ENCODE measurements at regions not wholly inside any gene's neighbourhood (a gene's known extent, or its start where the extent isn't known, plus 50 kb on each side); places are given as distances from the start of the nearest gene placed in this dataset.
"Not testable (repeated sequence)": the region's sequence is repeated elsewhere in the genome, so short reads cannot be mapped to it uniquely, and the experiment has no call there.

DNA sequence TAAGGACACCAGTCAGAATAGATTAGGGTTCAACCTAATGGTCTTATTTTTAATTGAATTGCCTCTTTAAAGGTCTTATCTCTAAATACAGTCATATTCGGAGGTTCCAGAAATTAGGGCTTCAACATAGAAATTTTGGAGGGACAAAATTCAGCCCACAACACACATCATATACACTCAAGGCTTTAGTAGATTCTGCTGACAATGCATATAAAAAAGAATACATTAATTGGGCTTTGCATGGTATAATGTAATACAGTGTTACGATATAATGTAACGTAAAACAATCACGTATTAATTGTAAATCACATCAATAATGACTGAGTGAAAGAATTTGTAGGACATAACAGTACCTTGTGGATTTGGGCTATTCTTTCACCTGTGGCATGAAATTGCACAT lies 787.8 kb downstream of the STIM2 start:
- H3K27me3 ChIP-seq = no peaks in the 10 kb centered on the region
- no peak for DNase-seq
- H3K9me3 ChIP-seq (replicated peaks) = no peaks in the 10 kb centered on the region
- no peaks in the 10 kb centered on the region for H3K4me1 ChIP-seq
- H3K36me3 ChIP-seq = no peaks in the 10 kb centered on the region
- no peak overlapping the region for H3K27ac ChIP-seq
- no peak overlapping the region for H3K4me3 ChIP-seq

DNA sequence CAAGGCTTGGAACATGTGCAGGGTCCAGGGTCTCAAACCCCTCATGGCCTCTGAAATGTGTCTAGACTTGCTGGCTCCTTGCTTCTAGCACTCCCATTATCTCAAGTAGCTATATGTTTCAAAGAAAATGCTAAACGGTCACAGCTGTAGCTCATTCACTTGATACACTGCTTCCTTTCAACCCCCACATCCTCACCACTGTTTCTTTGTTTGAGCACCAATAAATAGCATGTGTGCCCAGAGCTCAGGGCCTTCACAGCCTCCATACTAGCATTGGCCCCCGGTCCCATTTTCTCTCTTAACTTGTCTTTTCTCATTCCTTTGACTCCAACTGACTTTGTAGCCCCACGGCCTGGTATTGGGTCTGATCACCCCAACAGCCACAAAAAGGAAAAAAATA lies 801.8 kb downstream of the STIM2 start:
- H3K36me3 ChIP-seq = no peaks in the 10 kb centered on the region
- no peaks in the 10 kb centered on the region for H3K27me3 ChIP-seq
- H3K27ac ChIP-seq = no peak overlapping the region
- H3K4me1 ChIP-seq = no peaks in the 10 kb centered on the region
- no peak overlapping the region for H3K4me3 ChIP-seq
- no peaks in the 10 kb centered on the region for H3K9me3 ChIP-seq (replicated peaks)
- peak in 1 of 2 experiments; percentile 6 for DNase-seq

DNA sequence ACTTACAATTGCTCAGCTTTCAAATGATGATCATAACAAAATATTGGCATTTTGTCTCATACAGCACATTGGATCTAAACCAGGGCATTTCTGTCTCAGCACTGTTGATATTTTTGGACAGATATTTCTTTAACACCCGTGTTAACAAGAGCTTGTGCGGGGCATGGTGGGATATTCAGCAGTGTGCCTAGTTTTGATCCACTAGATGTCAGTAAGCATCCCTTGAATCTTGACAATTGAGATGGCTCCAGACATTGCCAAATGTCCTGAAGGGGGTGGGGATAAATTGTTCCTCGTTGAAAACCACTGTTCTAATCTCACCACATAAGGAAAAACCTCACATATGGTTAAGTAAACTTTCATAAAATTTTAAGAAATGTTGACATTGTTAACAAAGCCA lies 806.3 kb downstream of the STIM2 start:
- no peaks in the 10 kb centered on the region for H3K36me3 ChIP-seq
- no peaks in the 10 kb centered on the region for H3K4me1 ChIP-seq
- H3K9me3 ChIP-seq (replicated peaks) = no peaks in the 10 kb centered on the region
- H3K27ac ChIP-seq = no peak overlapping the region
- DNase-seq = peak; percentile 16 to 57
- H3K27me3 ChIP-seq = no peaks in the 10 kb centered on the region
- H3K4me3 ChIP-seq = no peak overlapping the region

DNA sequence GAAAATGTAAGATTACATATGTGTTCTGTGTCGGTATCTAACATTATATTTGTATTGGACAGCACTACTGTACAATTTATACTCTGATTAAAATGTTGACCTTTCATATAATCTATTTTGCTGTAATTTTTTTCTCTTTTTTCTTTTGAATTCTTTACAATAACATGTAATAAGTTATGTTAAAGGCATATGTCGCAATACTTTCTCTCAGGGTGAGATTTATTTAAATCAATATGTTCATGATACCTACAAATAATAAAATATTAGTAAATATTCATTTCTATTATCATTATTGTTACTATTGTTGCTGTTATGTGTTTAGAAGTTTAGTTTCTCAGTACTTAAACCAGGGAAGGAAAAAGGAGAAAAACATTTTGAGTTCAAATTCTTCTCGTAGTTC lies 807.4 kb downstream of the STIM2 start:
- Histone ChIP-seq H3K4me1 (no peaks in the 10 kb centered on the region), H3K4me3 (no peak overlapping the region), H3K27me3 (no peaks in the 10 kb centered on the region)

DNA sequence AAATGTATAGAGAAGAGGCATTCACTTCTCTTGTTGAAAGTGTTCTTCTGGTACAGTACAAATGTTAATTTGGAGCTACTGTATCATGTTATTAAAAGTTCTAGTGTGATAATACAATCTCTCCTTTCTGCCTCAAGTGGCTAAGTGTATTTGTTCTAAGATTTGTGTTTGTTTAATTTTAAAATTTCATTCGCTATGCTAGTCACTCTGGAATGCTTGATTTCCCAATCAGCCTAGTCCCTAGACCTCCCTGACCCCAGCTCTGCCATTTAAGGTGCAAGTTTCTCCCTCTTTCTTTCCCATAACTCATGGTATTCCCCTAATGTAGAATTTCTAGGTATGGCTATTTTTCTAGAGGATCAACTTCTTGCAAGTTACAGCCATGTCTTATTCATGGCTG lies 817.4 kb downstream of the STIM2 start:
- no peaks in the 10 kb centered on the region for H3K9me3 ChIP-seq (replicated peaks)
- DNase-seq = no peak
- H3K36me3 ChIP-seq = no peaks in the 10 kb centered on the region
- no peaks in the 10 kb centered on the region for H3K27me3 ChIP-seq
- H3K4me3 ChIP-seq = no peak overlapping the region
- H3K4me1 ChIP-seq = no peaks in the 10 kb centered on the region
- no peak overlapping the region for H3K27ac ChIP-seq

More for the DNA sequence above, 807.4 kb downstream of the STIM2 start:
- Histone ChIP-seq H3K9me3 (replicated peaks) (no peaks in the 10 kb centered on the region), H3K36me3 (no peaks in the 10 kb centered on the region), H3K27ac (no peak overlapping the region)
- no peak for DNase-seq

DNA sequence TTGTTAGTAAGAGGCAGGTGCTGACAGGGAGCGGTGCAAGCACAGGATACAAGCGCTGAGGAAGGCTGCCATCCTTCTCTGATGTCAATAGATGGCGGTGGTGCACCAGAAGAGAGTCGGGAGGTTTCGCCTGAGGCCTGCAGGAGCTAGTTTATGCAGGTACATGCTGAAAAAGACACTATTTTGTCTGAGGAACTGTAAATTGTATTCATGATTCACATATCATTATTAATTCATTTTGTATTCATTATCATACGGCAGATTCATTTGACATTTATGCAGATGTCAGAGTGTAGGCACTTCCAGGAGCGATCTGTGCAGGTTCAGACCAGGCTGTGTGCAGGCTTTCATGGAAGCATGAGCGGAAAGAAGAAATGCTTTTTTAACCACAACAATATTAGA lies 824.0 kb downstream of the STIM2 start:
- peak; percentile 63 to 83 for DNase-seq
- Histone ChIP-seq H3K36me3 (no peaks in the 10 kb centered on the region), H3K4me1 (no peaks in the 10 kb centered on the region), H3K27ac (no peak overlapping the region), H3K27me3 (no peaks in the 10 kb centered on the region), H3K4me3 (no peak overlapping the region), H3K9me3 (replicated peaks) (no peaks in the 10 kb centered on the region)

DNA sequence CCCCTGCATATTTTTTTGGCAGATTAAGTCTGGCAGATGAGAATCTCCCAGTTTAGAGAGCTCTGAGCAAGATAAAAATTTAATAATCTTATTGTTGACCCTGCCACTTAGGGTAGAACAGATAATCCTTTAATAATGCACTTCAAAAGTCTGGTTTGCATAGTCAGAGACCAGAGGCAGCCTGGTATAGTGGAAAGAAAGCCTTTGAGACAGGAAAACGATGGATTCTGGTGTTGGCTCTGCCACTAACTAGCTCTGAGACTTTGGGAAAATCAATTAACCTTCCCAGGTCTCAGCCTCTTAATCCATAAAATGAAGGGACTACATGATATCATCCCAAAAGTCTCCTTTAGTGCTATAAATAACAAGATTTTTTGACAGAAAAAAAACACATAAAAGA lies 824.5 kb downstream of the STIM2 start:
- Histone ChIP-seq H3K4me3 (no peak overlapping the region), H3K4me1 (no peaks in the 10 kb centered on the region), H3K27me3 (no peaks in the 10 kb centered on the region), H3K36me3 (no peaks in the 10 kb centered on the region), H3K27ac (no peak overlapping the region), H3K9me3 (replicated peaks) (no peaks in the 10 kb centered on the region)
- no peak for DNase-seq

DNA sequence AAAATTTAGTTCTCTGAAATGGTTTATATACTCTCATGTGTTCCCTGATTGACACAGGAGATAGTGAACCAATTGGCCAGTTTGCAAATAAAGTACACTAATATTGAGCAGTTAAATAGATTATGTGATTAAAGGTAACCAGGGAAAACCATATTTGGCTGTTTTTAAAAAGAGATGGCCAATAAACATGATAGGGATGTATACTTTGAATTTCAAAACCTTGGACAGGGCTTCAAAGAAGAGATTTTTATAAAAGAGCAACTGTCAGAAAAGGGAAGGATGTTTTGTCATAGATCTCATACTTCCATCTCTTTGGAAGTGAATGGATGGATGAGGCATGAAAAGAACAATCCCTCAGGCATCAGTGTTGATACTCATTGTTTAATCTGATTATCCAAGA lies 825.3 kb downstream of the STIM2 start:
- Histone ChIP-seq H3K36me3 (no peaks in the 10 kb centered on the region), H3K27me3 (no peaks in the 10 kb centered on the region), H3K4me1 (no peaks in the 10 kb centered on the region), H3K27ac (no peak overlapping the region), H3K9me3 (replicated peaks) (no peaks in the 10 kb centered on the region), H3K4me3 (no peak overlapping the region)
- no peak for DNase-seq

DNA sequence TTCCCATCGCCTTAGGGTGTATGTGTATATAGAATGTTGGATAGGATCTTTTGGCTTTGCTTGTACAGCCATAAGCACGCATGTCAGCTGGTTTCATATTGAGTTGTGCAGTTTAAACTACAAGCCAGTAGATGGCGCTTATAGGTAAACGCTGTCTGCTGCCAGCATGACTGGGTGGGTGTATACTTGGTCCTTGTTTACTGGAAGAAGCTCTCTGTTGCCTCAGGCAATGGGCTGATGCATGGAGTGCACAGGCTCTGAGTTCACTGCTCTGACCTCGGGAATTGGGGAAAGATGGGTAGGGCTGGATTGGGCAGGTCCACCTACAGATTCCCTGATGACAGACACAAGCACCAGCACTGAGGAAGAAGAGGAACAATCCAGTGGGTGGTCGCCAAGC lies 831.5 kb downstream of the STIM2 start:
- H3K4me3 ChIP-seq = no peak overlapping the region
- no peaks in the 10 kb centered on the region for H3K27me3 ChIP-seq
- no peaks in the 10 kb centered on the region for H3K9me3 ChIP-seq (replicated peaks)
- no peaks in the 10 kb centered on the region for H3K4me1 ChIP-seq
- no peak overlapping the region for H3K27ac ChIP-seq
- DNase-seq = peak; percentile 67 to 80
- H3K36me3 ChIP-seq = no peaks in the 10 kb centered on the region

DNA sequence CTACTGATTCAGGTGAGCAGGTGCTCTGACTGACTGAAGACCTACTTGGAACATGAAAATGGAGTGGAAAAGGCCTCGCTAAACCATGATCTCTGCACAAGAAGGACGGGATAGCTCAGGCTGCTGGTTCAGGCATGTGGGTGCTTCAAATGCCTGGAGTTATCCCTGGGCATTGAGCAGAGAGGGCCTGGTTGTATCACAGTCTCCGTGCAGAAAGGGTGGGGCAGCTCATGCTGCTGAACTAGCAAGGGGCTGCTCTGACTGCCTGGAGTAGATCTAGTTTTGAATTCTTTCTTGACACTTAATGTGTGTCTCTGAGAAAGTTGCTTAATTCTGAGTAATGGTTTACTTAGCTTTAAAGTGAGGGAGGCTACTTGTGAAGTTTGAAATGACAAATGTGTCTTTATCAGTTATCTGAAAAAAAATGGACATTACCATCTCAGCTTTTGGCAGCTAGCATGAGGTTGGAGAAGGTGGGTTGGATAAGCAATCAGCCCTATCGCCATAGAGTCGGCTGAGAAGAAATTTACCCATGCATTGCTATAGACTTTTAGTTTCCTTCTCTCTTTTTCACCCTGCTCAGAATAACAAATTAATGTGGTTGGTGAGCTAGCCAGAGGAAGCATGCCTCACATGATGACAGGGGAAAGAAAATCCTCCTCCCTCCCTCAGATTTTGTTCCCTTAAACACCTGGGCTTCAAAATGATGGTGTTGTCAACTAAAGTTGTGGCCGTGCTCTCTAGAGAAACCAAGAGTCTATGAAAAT lies 832.4 kb downstream of the STIM2 start:
- no peak overlapping the region for H3K27ac ChIP-seq
- H3K27me3 ChIP-seq = no peaks in the 10 kb centered on the region
- no peak overlapping the region for H3K4me3 ChIP-seq
- no peaks in the 10 kb centered on the region for H3K4me1 ChIP-seq
- no peaks in the 10 kb centered on the region for H3K36me3 ChIP-seq
- DNase-seq = no peak
- no peaks in the 10 kb centered on the region for H3K9me3 ChIP-seq (replicated peaks)

DNA sequence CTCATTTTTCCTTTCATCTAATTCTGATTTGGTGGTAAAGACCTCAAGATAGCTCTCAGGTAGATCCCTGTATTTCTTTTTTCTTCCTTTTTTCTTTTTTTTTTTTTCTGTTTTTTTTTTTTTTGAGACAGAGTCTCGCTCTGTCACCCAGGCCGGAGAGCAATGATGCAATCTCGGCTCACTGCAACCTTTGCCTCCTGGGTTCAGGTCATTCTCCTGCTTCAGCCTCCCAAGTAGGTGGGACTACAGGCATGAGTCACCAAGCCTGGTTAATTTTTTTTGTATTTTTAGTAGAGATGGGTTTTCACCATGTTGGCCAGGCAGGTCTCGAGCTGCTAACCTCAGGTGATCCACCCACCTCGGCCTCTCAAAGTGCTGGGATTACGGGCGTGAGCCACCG lies 835.6 kb downstream of the STIM2 start:
- not testable (repeated sequence) for H3K4me3 ChIP-seq, DNase-seq, H3K36me3 ChIP-seq

DNA sequence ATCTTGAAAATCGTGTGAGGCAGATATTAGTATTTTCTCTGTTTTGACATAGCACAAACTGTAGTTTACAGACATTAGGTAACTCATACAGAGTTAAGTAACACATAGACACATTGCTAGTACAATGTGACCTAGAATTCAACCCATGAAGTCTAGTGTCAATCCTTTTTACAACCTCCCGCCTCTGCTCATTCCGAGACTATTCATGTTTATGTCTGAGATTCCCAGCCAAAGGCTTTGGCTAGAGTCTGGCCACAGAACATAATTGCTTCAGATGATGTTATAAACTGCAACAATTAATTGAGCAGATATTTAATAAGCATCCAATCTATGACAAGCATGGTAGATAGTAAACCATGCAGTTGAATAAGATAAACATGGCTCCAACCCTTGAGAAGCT lies 841.0 kb downstream of the STIM2 start:
- no peaks in the 10 kb centered on the region for H3K9me3 ChIP-seq (replicated peaks)
- H3K27ac ChIP-seq = no peak overlapping the region
- H3K36me3 ChIP-seq = no peaks in the 10 kb centered on the region
- no peak overlapping the region for H3K4me3 ChIP-seq
- no peaks in the 10 kb centered on the region for H3K27me3 ChIP-seq
- no peak for DNase-seq
- H3K4me1 ChIP-seq = no peaks in the 10 kb centered on the region

More for the DNA sequence above, 835.6 kb downstream of the STIM2 start:
- H3K27me3 ChIP-seq; H3K4me1 ChIP-seq; H3K9me3 ChIP-seq (replicated peaks); H3K27ac ChIP-seq: not testable (repeated sequence)

DNA sequence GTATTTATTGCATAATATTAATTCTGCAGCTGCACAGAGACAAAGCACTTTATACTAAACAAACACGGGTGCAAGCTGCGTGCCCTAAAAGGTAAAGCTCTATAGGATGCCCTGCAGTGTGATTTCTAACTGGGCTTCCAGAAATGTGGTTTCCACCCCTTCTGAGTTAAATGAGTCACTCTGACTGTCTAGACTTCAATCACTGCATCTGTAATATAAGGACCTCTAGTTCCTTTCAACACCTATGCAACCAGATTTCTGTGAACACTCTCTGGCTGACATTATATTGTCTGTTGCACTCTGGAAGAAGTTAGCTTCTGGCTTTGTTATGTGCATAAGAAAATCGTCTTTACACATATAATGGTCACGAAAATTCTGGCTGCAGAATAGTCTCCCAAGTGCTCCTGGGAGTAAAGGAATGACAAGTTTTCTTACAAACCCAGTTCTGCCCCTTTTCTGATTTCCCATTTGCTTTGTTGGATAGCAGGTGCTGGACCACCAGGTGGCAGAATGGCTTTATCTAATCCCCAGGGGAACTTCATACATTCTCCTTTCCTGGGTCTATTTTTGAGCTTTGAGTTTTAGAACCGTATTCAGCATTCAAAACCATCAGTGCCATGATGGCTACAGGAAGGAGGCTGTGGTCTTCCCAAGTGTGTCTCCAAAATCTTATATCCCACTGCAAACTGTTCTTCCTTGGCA lies 842.2 kb downstream of the STIM2 start:
- no peaks in the 10 kb centered on the region for H3K9me3 ChIP-seq (replicated peaks)
- no peaks in the 10 kb centered on the region for H3K4me1 ChIP-seq
- no peak overlapping the region for H3K27ac ChIP-seq
- no peaks in the 10 kb centered on the region for H3K36me3 ChIP-seq
- DNase-seq = peak; percentile 15 to 67
- H3K4me3 ChIP-seq = no peak overlapping the region
- H3K27me3 ChIP-seq = no peaks in the 10 kb centered on the region

DNA sequence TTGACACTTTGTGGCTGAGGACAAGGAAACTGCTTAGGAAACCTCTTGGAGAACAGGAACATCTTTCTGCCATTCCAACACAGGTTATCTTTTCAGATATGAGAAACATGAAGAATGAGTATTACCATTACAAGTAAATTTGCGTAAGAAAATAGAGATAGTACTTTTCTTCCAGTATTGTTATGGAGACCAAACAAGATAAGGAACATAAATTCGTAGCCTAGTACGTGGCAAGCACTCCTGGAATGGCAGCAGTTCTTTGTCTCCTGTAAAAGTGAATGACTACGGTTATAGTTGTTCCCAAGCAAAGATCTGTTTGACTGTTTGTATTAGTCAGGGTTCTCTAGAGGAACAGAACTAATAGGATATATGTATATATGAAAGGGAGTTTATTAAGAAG lies 843.1 kb downstream of the STIM2 start:
- no peak overlapping the region for H3K27ac ChIP-seq
- H3K9me3 ChIP-seq (replicated peaks) = no peaks in the 10 kb centered on the region

DNA sequence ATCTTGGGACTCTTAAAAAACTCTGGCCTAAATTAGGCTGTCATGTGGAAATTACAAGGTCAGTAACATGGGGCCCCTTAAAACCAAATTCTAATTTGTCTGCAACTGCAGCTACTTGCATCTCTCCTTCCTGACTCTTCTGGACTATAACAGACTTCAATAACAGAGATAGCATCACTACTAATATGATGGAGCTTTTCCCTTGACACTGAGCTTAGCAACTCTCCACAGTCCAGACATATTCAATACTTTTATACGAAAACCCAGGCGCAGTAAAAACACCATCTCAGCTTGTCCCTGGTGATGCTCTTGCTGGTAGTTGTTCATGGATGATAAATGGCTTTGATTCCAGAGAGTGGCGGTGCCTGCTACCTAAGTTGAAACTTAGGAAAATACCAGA lies 850.4 kb downstream of the STIM2 start:
- Histone ChIP-seq H3K9me3 (replicated peaks) (no peaks in the 10 kb centered on the region), H3K36me3 (no peaks in the 10 kb centered on the region), H3K4me1 (no peaks in the 10 kb centered on the region), H3K27me3 (no peaks in the 10 kb centered on the region), H3K27ac (no peak overlapping the region), H3K4me3 (no peak overlapping the region)
- DNase-seq = no peak

More for the DNA sequence above, 843.1 kb downstream of the STIM2 start:
- H3K4me1 ChIP-seq = no peaks in the 10 kb centered on the region
- no peak overlapping the region for H3K4me3 ChIP-seq
- H3K36me3 ChIP-seq = no peaks in the 10 kb centered on the region
- no peaks in the 10 kb centered on the region for H3K27me3 ChIP-seq
- DNase-seq = no peak

DNA sequence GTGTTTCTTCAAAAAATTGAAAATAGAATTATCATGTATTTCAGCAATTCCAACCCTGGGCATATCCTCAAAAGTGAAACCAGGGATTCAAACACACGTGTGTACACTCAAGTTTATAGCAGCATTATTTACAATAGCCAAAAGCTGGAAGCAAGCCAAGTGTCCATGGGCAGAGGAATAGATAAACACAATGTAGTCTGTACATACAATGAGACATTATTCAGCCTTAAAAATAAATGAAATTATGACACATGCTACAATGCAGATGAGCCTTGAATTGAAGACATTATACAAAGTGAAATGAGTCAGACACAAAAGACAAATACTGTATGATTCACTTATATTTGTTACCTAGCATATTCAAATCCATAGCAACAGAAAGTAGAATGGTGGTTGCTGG lies 853.4 kb downstream of the STIM2 start:
- Histone ChIP-seq H3K4me3 (no peak overlapping the region), H3K36me3 (no peaks in the 10 kb centered on the region), H3K27me3 (no peaks in the 10 kb centered on the region)

More for the DNA sequence above, 853.4 kb downstream of the STIM2 start:
- H3K27ac ChIP-seq = no peak overlapping the region
- DNase-seq = peak in 1 of 2 experiments; percentile 37
- no peaks in the 10 kb centered on the region for H3K9me3 ChIP-seq (replicated peaks)
- no peaks in the 10 kb centered on the region for H3K4me1 ChIP-seq

All from SJCRH30 (cell line).